Stimulated activated CD4-positive, alpha-beta T cell treated with anti-CD3 and anti-CD28 coated beads, Interleukin-12 subunit alpha, Interleukin-12 subunit beta, amount 100 ng/mL, for 24 hours (primary cell): ENCODE measurements at regions not wholly inside any gene's neighbourhood (a gene's known extent, or its start where the extent isn't known, plus 50 kb on each side); places are given as distances from the start of the nearest gene placed in this dataset.
"Not testable (repeated sequence)": the region's sequence is repeated elsewhere in the genome, so short reads cannot be mapped to it uniquely, and the experiment has no call there.

Experiments
- DNase-seq, 2 experiments: peaks; one replicate each; pipeline ENCODE4 v3.0.0-alpha.2; 2020; ENCODE audit warnings: low read depth in 2 of 2

GRCh38 chr3:155995525-155996370, 124.6 kb upstream of the KCNAB1 start:
- no peak for DNase-seq

GRCh38 chr3:155996882-155997281, 123.5 kb upstream of the KCNAB1 start:
- no peak for DNase-seq

GRCh38 chr3:155998173-155998572, 122.2 kb upstream of the KCNAB1 start:
- DNase-seq = not testable (repeated sequence)

- DNase-seq = no peak
These were observed 114.6 kb upstream of the KCNAB1 start for GRCh38 chr3:156005736-156006135.

GRCh38 chr3:156010829-156011228, 109.5 kb upstream of the KCNAB1 start:
- no peak for DNase-seq

DNA sequence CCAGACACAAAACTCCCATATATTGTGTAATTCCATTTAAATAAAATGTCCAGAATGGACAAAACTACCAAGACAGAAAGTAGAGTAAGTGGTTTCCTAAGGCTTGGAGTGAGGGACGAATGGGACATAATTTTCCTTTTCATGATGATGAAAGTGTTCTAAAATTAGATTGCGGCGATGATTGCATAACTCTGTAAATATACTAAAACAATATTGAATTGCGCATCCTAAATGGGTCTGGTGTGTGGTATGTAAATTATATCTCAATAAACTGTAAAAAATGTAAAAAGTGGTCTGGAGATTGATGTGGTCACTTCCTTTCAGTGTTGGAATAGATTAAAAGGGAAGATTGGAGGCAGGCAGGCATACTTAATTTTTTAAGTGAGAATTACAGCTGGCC, 105.9 kb upstream of the KCNAB1 start:
- no peak for DNase-seq

DNA sequence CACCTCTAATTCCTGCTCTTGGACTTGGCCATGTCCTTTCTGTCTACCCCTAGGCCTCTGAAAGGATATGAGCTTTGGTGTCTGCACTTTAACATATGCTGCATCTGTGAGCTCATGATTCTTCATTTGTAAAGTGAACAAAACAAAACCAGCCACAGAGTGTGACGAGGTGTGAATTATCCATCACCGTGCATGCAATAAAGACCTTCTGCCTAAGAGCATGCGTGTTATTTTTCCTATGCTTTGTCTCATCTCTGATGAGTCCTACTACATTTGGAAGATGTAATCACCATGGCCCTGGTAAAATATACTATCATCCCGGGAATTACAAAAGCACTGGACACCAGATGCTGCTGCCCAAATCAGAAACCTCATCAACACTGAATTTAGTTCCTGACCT, 103.5 kb upstream of the KCNAB1 start:
- DNase-seq = no peak

GRCh38 chr3:156017352-156018030, 102.9 kb upstream of the KCNAB1 start:
- no peak for DNase-seq

- DNase-seq = no peak
These were observed 95.4 kb upstream of the KCNAB1 start for GRCh38 chr3:156024904-156025533.

- no peak for DNase-seq
These were observed 91.2 kb upstream of the KCNAB1 start for GRCh38 chr3:156029208-156029607.

DNA sequence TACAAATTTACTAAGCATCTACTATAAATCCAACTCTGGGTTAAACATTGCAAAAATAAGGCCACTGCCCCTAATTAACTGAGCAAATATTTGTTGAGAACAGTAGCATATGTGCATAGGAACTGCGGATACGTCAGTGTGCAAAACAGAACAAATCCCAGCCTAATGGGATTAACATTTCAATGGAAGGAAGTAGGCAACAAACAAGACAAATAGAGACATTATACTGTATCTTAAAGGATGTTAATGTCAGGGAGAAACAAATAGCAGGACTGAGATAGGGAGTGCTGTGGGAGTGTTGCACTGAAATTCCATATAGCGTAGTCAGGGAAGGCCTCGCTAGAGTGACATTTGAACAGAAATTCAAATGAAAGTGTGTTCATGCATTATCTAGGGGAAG, 89.7 kb upstream of the KCNAB1 start:
- no peak for DNase-seq

GRCh38 chr3:156033428-156033827, 87.0 kb upstream of the KCNAB1 start:
- no peak for DNase-seq

DNA sequence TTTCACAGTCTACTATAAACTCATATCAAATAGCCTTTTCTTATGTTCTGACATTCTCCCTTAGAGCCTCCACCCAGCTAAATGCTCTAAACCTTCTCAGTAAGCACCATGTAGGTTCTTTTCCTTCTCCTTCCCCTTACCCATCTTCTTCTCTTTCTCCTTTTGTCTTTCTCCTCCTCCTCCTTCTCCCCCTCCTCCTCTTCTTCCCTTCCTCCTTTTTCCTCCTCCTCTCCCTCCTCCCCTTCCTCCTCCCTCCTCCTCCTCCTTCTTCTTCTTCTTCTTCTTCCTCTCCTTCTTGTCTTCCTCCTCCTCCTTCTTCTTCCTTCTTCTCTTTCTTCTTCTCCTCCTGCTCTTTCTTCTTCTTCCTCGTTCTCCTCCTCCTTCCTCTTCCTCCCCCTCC, 85.2 kb upstream of the KCNAB1 start:
- no peak for DNase-seq

DNA sequence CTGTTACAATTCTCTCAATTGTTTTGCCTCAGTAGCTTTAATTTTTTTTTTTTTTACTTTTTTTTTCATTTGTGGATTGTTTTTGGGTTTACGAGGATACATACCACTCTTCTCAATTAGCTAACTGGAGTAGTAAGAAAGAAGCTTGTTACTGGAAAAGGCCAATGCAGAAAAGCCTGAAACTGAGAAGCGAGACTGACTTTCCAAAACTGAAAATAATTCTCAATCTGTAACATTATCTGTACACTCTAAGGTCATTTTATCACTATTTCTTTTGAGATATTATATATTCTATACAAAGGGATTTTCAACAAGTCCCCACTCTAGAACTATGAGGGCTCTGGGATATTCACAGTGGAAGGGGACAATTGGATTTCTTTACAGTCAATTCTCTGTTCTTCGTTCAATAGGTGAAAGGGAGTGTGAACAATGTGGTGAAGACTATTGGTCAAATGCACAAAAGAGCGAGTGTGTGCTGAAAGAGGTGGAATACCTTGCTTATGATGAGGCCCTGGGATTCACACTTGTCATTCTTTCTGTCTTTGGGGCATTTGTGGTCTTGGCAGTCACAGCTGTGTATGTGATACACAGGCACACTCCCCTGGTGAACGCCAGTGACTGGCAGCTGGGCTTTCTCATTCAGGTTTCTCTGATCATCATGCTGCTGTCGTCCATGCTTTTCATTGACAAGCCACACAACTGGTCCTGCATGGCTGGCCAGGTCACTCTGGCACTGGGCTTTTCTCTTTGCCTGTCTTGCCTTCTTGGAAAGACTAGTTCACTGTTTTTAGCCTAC, 83.9 kb upstream of the KCNAB1 start:
- DNase-seq = no peak

- no peak for DNase-seq
These were observed 83.0 kb upstream of the KCNAB1 start for GRCh38 chr3:156037356-156037755.

DNA sequence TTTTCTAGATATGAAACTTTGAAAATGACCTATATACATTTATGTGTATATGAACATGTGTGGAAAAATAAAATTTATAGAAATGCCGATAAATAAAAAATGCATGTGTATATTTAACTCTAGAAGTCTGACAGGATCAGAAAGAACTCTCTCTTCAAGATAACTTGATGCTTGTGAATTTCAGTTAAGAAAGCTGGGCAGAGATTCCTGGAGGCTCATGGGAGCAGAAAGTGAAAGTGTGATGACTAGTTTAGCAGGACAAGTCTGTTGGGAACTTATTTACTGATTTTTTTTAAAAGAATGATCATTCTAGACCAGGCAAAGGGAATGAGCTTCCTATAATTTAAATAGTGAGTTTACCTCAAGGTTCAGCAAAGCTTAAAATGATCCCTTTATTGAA, 81.5 kb upstream of the KCNAB1 start:
- DNase-seq = no peak

DNA sequence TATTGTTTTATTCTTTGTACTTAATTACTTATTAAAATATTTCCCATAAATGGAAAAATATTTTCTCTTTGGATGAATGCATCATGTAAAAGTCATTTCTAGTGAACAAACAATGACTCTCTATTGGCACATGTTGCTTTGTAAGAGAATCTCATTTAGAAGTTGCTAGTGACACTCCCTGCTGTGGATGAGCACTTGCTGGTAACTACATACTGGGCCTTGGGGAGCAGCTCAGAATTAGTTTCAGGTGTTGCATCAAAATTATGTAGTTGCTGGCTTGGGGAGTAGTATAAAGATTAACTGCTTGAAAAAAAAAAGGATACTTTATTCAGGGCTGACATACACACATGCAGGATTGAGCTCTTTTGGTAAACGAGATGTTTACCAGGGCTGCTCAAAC, 80.3 kb upstream of the KCNAB1 start:
- no peak for DNase-seq

- DNase-seq = not testable (repeated sequence)
These were observed 79.0 kb upstream of the KCNAB1 start for GRCh38 chr3:156041216-156041841.

- not testable (repeated sequence) for DNase-seq
These were observed 78.5 kb upstream of the KCNAB1 start for GRCh38 chr3:156041856-156042255.

GRCh38 chr3:156043832-156044633, 76.3 kb upstream of the KCNAB1 start:
- DNase-seq = peak; percentile 28 to 45

- no peak for DNase-seq
These were observed 75.8 kb upstream of the KCNAB1 start for GRCh38 chr3:156044634-156044975.
